ENCODE measurements at regions not wholly inside any gene's neighbourhood (a gene's known extent, or its start where the extent isn't known, plus 50 kb on each side); places are given as distances from the start of the nearest gene placed in this dataset.

GRCh38 chr13:106899442-106899841 lies 331.5 kb upstream of the ARGLU1 start:
- Histone ChIP-seq H3K27me3 (no peaks in the 10 kb centered on the region), H3K9me3 (no peaks in the 10 kb centered on the region), H3K27ac (replicated peaks in 1 of 4) (no peak overlapping the region), H3K4me1 (no peaks in the 10 kb centered on the region), H3K36me3 (no peaks in the 10 kb centered on the region), H3K4me3 (no peak overlapping the region)
- intact Hi-C loops (cut with DNase I): no loop called here
- TF ChIP-seq EP300 (IDR thresholded peaks at IDR 0.05) (no peak), POLR2A (IDR thresholded peaks at IDR 0.05; ENCODE audit: low read depth) (no peak), POLR2AphosphoS5 (IDR thresholded peaks at IDR 0.05) (no peak)
- TF ChIP-seq, protein P1, sequence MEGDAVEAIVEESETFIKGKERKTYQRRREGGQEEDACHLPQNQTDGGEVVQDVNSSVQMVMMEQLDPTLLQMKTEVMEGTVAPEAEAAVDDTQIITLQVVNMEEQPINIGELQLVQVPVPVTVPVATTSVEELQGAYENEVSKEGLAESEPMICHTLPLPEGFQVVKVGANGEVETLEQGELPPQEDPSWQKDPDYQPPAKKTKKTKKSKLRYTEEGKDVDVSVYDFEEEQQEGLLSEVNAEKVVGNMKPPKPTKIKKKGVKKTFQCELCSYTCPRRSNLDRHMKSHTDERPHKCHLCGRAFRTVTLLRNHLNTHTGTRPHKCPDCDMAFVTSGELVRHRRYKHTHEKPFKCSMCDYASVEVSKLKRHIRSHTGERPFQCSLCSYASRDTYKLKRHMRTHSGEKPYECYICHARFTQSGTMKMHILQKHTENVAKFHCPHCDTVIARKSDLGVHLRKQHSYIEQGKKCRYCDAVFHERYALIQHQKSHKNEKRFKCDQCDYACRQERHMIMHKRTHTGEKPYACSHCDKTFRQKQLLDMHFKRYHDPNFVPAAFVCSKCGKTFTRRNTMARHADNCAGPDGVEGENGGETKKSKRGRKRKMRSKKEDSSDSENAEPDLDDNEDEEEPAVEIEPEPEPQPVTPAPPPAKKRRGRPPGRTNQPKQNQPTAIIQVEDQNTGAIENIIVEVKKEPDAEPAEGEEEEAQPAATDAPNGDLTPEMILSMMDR (IDR thresholded peaks at IDR 0.05): no peak
- DNase-seq (ENCODE audit: extremely low spot score): no peak

DNA sequence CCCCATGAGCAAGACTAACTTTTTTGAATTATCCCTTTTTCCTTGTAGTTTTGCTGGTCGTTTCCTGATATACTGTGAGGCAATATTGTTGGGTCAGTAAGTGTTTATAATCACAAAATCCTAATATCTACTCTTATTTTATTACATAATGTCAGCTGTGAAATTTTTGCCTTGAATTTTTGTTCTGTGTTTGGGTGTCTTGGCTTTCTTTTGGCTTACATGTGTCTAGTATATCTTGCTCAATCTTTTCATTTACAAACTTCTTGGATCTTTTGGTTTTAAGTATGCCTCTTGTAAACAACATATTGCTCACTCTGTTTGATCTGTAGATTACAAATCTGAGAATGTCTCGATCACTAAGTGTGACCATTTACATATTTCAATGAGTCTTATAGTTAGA lies 330.3 kb upstream of the ARGLU1 start:
- DNase-seq (ENCODE audit: extremely low spot score): no peak
- WGBS: 81% methylated on average over 2 of the region's 2 CpGs
- Histone ChIP-seq H3K36me3 (no peaks in the 10 kb centered on the region), H3K4me1 (no peaks in the 10 kb centered on the region), H3K27me3 (no peaks in the 10 kb centered on the region), H3K9me3 (no peaks in the 10 kb centered on the region), H3K27ac (replicated peaks in 1 of 4) (no peak overlapping the region), H3K4me3 (no peak overlapping the region)
- TF ChIP-seq POLR2A (IDR thresholded peaks at IDR 0.05; ENCODE audit: low read depth) (no peak), EP300 (IDR thresholded peaks at IDR 0.05) (no peak), POLR2AphosphoS5 (IDR thresholded peaks at IDR 0.05) (no peak)
- TF ChIP-seq, protein P1 (IDR thresholded peaks at IDR 0.05): no peak
- intact Hi-C loops (cut with DNase I): no loop called here

- TF ChIP-seq POLR2AphosphoS5 (IDR thresholded peaks at IDR 0.05) (no peak), EP300 (IDR thresholded peaks at IDR 0.05) (no peak), POLR2A (IDR thresholded peaks at IDR 0.05; ENCODE audit: low read depth) (no peak)
- TF ChIP-seq, protein P1 (IDR thresholded peaks at IDR 0.05): no peak
- no peaks in the 10 kb centered on the region for H3K4me1 ChIP-seq
These were observed 320.2 kb upstream of the ARGLU1 start for GRCh38 chr13:106888148-106888547.

GRCh38 chr13:106887686-106888085 lies 319.7 kb upstream of the ARGLU1 start:
- Histone ChIP-seq H3K4me1 (no peaks in the 10 kb centered on the region), H3K36me3 (no peaks in the 10 kb centered on the region), H3K4me3 (no peak overlapping the region), H3K27me3 (no peaks in the 10 kb centered on the region), H3K27ac (replicated peaks in 1 of 4) (no peak overlapping the region), H3K9me3 (no peaks in the 10 kb centered on the region)
- 52% methylated on average over 2 of the region's 2 CpGs for WGBS
- DNase-seq (ENCODE audit: extremely low spot score): no peak
- intact Hi-C loops (cut with DNase I): no loop called here
- TF ChIP-seq EP300 (IDR thresholded peaks at IDR 0.05) (no peak), POLR2AphosphoS5 (IDR thresholded peaks at IDR 0.05) (no peak), POLR2A (IDR thresholded peaks at IDR 0.05; ENCODE audit: low read depth) (no peak)
- TF ChIP-seq, protein P1 (IDR thresholded peaks at IDR 0.05): no peak

More at GRCh38 chr13:106888148-106888547, 320.2 kb upstream of the ARGLU1 start:
- Histone ChIP-seq H3K36me3 (no peaks in the 10 kb centered on the region), H3K4me3 (no peak overlapping the region), H3K27ac (replicated peaks in 1 of 4) (no peak overlapping the region), H3K9me3 (no peaks in the 10 kb centered on the region), H3K27me3 (no peaks in the 10 kb centered on the region)
- DNase-seq (ENCODE audit: extremely low spot score): no peak
- intact Hi-C loops (cut with DNase I): no loop called here
- 95% methylated on average over 2 of the region's 2 CpGs for WGBS

DNA sequence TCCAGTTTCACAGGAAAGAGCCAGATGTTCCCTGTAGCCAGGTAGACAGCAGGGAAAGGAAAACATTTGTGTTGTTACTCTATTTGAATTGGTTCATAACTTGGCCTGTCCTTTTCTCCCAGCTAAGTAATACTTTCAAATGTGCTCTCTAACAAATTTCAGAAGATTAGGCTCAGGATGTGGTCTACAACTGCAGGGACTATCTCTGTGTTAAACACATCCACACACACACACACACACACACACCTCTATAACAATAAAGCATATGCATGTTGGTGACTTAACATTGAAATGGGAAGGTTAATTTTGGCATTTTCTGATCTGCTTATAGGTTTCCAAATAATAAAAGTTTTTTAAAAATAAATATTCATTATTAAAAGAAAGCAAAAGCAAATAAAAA lies 316.0 kb upstream of the ARGLU1 start:
- intact Hi-C loops (cut with DNase I): no loop called here
- H3K36me3 ChIP-seq: no peaks in the 10 kb centered on the region
- DNase-seq (ENCODE audit: extremely low spot score): no peak
- TF ChIP-seq POLR2AphosphoS5 (IDR thresholded peaks at IDR 0.05) (no peak), EP300 (IDR thresholded peaks at IDR 0.05) (no peak), POLR2A (IDR thresholded peaks at IDR 0.05; ENCODE audit: low read depth) (no peak)
- TF ChIP-seq, protein P1 (IDR thresholded peaks at IDR 0.05): no peak
- no peak overlapping the region for H3K27ac ChIP-seq (replicated peaks in 1 of 4)
- no peaks in the 10 kb centered on the region for H3K27me3 ChIP-seq
- peaks cover 0 to 12% (median 5%) of the 10 kb centered on the region in 4 donors for H3K4me1 ChIP-seq
- no peak overlapping the region for H3K4me3 ChIP-seq
- no peaks in the 10 kb centered on the region for H3K9me3 ChIP-seq
